Smooth muscle cell (in vitro differentiated cells): ENCODE measurements at regions not wholly inside any gene's neighbourhood (a gene's known extent, or its start where the extent isn't known, plus 50 kb on each side); places are given as distances from the start of the nearest gene placed in this dataset.

Source experiments
- DNase-seq: peaks from one replicate; lab custom pipeline; 2025; ENCODE audit not compliant: unreplicated experiment; lab: John Stamatoyannopoulos, UW
- H2AFZ ChIP-seq: fragments of 200-600 bp; sonication (generic); 2 replicates; pipeline ENCODE4 v1.6.0; 2016; ENCODE audit warnings: antibody characterized with exemption, low read depth, mild to moderate bottlenecking
- H3F3A ChIP-seq: fragments of 200-600 bp; sonication (generic); 2 replicates; pipeline ENCODE4 v1.6.0; 2017; ENCODE audit warnings: antibody characterized with exemption, low read depth
- H3K27ac ChIP-seq: fragments of 200-600 bp; sonication (generic); 2 replicates; pipeline ENCODE4 v1.5.1; 2016; ENCODE audit warnings: low read depth, mild to moderate bottlenecking
- H3K27me3 ChIP-seq: fragments of 200-600 bp; sonication (generic); 2 replicates; pipeline ENCODE4 v1.6.1; 2016; ENCODE audit warnings: low read depth, mild to moderate bottlenecking
- H3K36me3 ChIP-seq: fragments of 200-600 bp; sonication (generic); 2 replicates; pipeline ENCODE4 v1.5.1; 2016; ENCODE audit warnings: low read depth
- H3K4me1 ChIP-seq: fragments of 200-600 bp; sonication (generic); 2 replicates; pipeline ENCODE4 v1.5.1; 2016; ENCODE audit warnings: low read depth
- H3K4me2 ChIP-seq: fragments of 200-600 bp; sonication (generic); 2 replicates; pipeline ENCODE4 v1.6.0; 2016; ENCODE audit warnings: mild to moderate bottlenecking
- H3K4me3 ChIP-seq: fragments of 200-600 bp; sonication (generic); 2 replicates; pipeline ENCODE4 v1.5.1; 2016; ENCODE audit warnings: mild to moderate bottlenecking
- H3K79me2 ChIP-seq: fragments of 200-600 bp; sonication (generic); 2 replicates; pipeline ENCODE4 v1.6.0; 2016; ENCODE audit warnings: low read depth, mild to moderate bottlenecking
- H3K9ac ChIP-seq: fragments of 200-600 bp; sonication (generic); 2 replicates; pipeline ENCODE4 v1.6.0; 2016; ENCODE audit warnings: low read depth
- H3K9me3 ChIP-seq: fragments of 200-600 bp; sonication (generic); replicated peaks from 2 replicates; pipeline ENCODE4 v1.5.1; 2016; ENCODE audit warnings: low read depth
- H4K20me1 ChIP-seq: fragments of 200-600 bp; sonication (generic); 2 replicates; pipeline ENCODE4 v1.6.0; 2016; ENCODE audit warnings: low read depth
- CTCF ChIP-seq: fragments of 200-600 bp; sonication (generic); IDR thresholded peaks from 2 replicates; pipeline ENCODE4 v1.5.1; 2017; ENCODE audit warnings: borderline replicate concordance, mild to moderate bottlenecking, antibody characterized with exemption; ENCODE audit not compliant: insufficient read depth, poor library complexity, severe bottlenecking
- WGBS: methylation state at CpG from one replicate; pipeline ENCODE4 v1.1.7; 2016; ENCODE audit warnings: low lambda C conversion rate; 5-methylcytosine and 5-hydroxymethylcytosine counted together

- H3K9ac ChIP-seq = no peak overlapping the region
Observed at GRCh38 chr6:43933148-43933885, 163.3 kb downstream of the VEGFA start.

GRCh38 chr6:43932259-43933147 is 162.5 kb downstream of the VEGFA start:
- Histone ChIP-seq H3K9me3 (no peaks in the 10 kb centered on the region), H3K36me3 (no peaks in the 10 kb centered on the region), H3K27me3 (no peaks in the 10 kb centered on the region), H3K27ac (peak overlapping the region; percentile 1), H2AFZ (no peak overlapping the region), H3K4me3 (no peak overlapping the region), H3F3A (peaks cover 10% of the 10 kb centered on the region), H3K4me1 (peaks cover 13% of the 10 kb centered on the region), H3K4me2 (peak overlapping the region; percentile 21), H3K79me2 (no peaks in the 10 kb centered on the region), H4K20me1 (no peaks in the 10 kb centered on the region), H3K9ac (no peak overlapping the region)
- TF ChIP-seq CTCF = no peak
- 77% methylated on average over 13 of the region's 13 CpGs for WGBS
- no peak for DNase-seq

More at GRCh38 chr6:43933148-43933885, 163.3 kb downstream of the VEGFA start:
- TF ChIP-seq CTCF = no peak
- peaks cover 10% of the 10 kb centered on the region for H3F3A ChIP-seq
- H3K4me3 ChIP-seq = no peak overlapping the region
- no peaks in the 10 kb centered on the region for H3K36me3 ChIP-seq
- H3K79me2 ChIP-seq = no peaks in the 10 kb centered on the region
- peak overlapping the region; percentile 1 for H3K27ac ChIP-seq
- peak overlapping the region; percentile 21 for H3K4me2 ChIP-seq
- no peaks in the 10 kb centered on the region for H3K9me3 ChIP-seq
- H2AFZ ChIP-seq = no peak overlapping the region
- 15% methylated on average over 19 of the region's 19 CpGs for WGBS
- no peak for DNase-seq
- H3K4me1 ChIP-seq = peaks cover 16% of the 10 kb centered on the region
- no peaks in the 10 kb centered on the region for H4K20me1 ChIP-seq
- H3K27me3 ChIP-seq = no peaks in the 10 kb centered on the region

GRCh38 chr6:43931201-43931600 is 161.2 kb downstream of the VEGFA start:
- Histone ChIP-seq H3K9me3 (no peaks in the 10 kb centered on the region), H3K27me3 (no peaks in the 10 kb centered on the region), H3K36me3 (no peaks in the 10 kb centered on the region), H3K4me3 (no peak overlapping the region), H3F3A (peaks cover 4% of the 10 kb centered on the region), H3K4me2 (no peak overlapping the region), H3K27ac (no peak overlapping the region), H4K20me1 (no peaks in the 10 kb centered on the region), H3K9ac (no peak overlapping the region), H2AFZ (no peak overlapping the region), H3K4me1 (peaks cover 22% of the 10 kb centered on the region), H3K79me2 (no peaks in the 10 kb centered on the region)
- 88% methylated on average over 6 of the region's 6 CpGs for WGBS
- no peak for TF ChIP-seq CTCF
- DNase-seq = no peak
